ENCODE measurements at regions not wholly inside any gene's neighbourhood (a gene's known extent, or its start where the extent isn't known, plus 50 kb on each side); places are given as distances from the start of the nearest gene placed in this dataset.

- no peaks in the 10 kb centered on the region for H3K4me1 ChIP-seq (ENCODE audit: control insufficient read depth, insufficient read depth, low read depth, low read length)
- 82% methylated on average over 2 of the region's 4 CpGs for WGBS
Observed at GRCh38 chr12:38016602-38017001, 300.0 kb upstream of the ALG10B start.

GRCh38 chr12:38025916-38026315 is 290.7 kb upstream of the ALG10B start:
- Histone ChIP-seq H2BK120ac (ENCODE audit: low read depth, low read length) (no peak overlapping the region), H2AK5ac (ENCODE audit: low read length, severe bottlenecking) (no peak overlapping the region), H3K4me1 (ENCODE audit: control insufficient read depth, insufficient read depth, low read depth, low read length) (no peaks in the 10 kb centered on the region), H3K4me3 (ENCODE audit: insufficient read depth in 1 of 2, low read depth in 1 of 2, low read length in 2 of 2) (no peak overlapping the region), H3K27me3 (ENCODE audit: control insufficient read depth in 1 of 2, insufficient read depth in 1 of 2, low read length in 2 of 2) (no peaks in the 10 kb centered on the region), H2BK15ac (ENCODE audit: low read depth, poor library complexity, severe bottlenecking) (no peak overlapping the region), H3K9me3 (ENCODE audit: control insufficient read depth, low read length) (peaks cover 59% of the 10 kb centered on the region), H3K14ac (ENCODE audit: low read length in 2 of 2) (no peak overlapping the region), H3K9ac (ENCODE audit: low read length) (no peak overlapping the region), H3K4ac (ENCODE audit: low read depth in 1 of 2, low read length in 2 of 2) (no peak overlapping the region), H2BK12ac (ENCODE audit: low read length in 2 of 2) (no peak overlapping the region), H4K8ac (ENCODE audit: low read length) (no peak overlapping the region), H2BK5ac (ENCODE audit: low read depth, low read length, poor library complexity, severe bottlenecking) (no peak overlapping the region), H3K23ac (ENCODE audit: low read length in 2 of 2) (no peak overlapping the region), H3K18ac (ENCODE audit: low read depth in 1 of 2, low read length in 2 of 2) (no peak overlapping the region), H3K4me2 (ENCODE audit: low read length, poor library complexity, severe bottlenecking) (no peak overlapping the region), H3K27ac (ENCODE audit: low read length, poor library complexity, severe bottlenecking) (no peak overlapping the region), H2AFZ (ENCODE audit: low read depth, low read length) (no peak overlapping the region), H4K91ac (ENCODE audit: low read length) (no peak overlapping the region), H3K79me1 (replicated peaks; ENCODE audit: low read length, poor library complexity, severe bottlenecking) (no peaks in the 10 kb centered on the region), H3K36me3 (ENCODE audit: control insufficient read depth in 1 of 2, insufficient read depth in 2 of 2, low read depth in 1 of 2, low read length in 2 of 2) (no peaks in the 10 kb centered on the region)
- DNase-seq: no peak
- 10% methylated on average over 1 of the region's 1 CpG for WGBS

More at GRCh38 chr12:38016602-38017001, 300.0 kb upstream of the ALG10B start:
- Histone ChIP-seq H2AK5ac (ENCODE audit: low read length, severe bottlenecking) (no peak overlapping the region), H2BK120ac (ENCODE audit: low read depth, low read length) (no peak overlapping the region), H3K36me3 (ENCODE audit: control insufficient read depth in 1 of 2, insufficient read depth in 2 of 2, low read depth in 1 of 2, low read length in 2 of 2) (no peaks in the 10 kb centered on the region), H3K4me3 (ENCODE audit: insufficient read depth in 1 of 2, low read depth in 1 of 2, low read length in 2 of 2) (no peak overlapping the region), H2BK5ac (ENCODE audit: low read depth, low read length, poor library complexity, severe bottlenecking) (no peak overlapping the region), H3K27ac (ENCODE audit: low read length, poor library complexity, severe bottlenecking) (no peak overlapping the region), H3K9ac (ENCODE audit: low read length) (no peak overlapping the region), H3K18ac (ENCODE audit: low read depth in 1 of 2, low read length in 2 of 2) (no peak overlapping the region), H3K14ac (ENCODE audit: low read length in 2 of 2) (no peak overlapping the region), H3K79me1 (replicated peaks; ENCODE audit: low read length, poor library complexity, severe bottlenecking) (no peaks in the 10 kb centered on the region), H4K91ac (ENCODE audit: low read length) (no peak overlapping the region), H2BK15ac (ENCODE audit: low read depth, poor library complexity, severe bottlenecking) (no peak overlapping the region), H4K8ac (ENCODE audit: low read length) (no peak overlapping the region), H3K27me3 (ENCODE audit: control insufficient read depth in 1 of 2, insufficient read depth in 1 of 2, low read length in 2 of 2) (no peaks in the 10 kb centered on the region), H2AFZ (ENCODE audit: low read depth, low read length) (no peak overlapping the region), H3K9me3 (ENCODE audit: control insufficient read depth, low read length) (peaks cover 80% of the 10 kb centered on the region), H3K23ac (ENCODE audit: low read length in 2 of 2) (no peak overlapping the region), H3K4ac (ENCODE audit: low read depth in 1 of 2, low read length in 2 of 2) (no peak overlapping the region), H2BK12ac (ENCODE audit: low read length in 2 of 2) (no peak overlapping the region), H3K4me2 (ENCODE audit: low read length, poor library complexity, severe bottlenecking) (no peak overlapping the region)
- no peak for DNase-seq

- no peak overlapping the region for H2AK5ac ChIP-seq (ENCODE audit: low read length, severe bottlenecking)
- H4K8ac ChIP-seq (ENCODE audit: low read length): no peak overlapping the region
Observed at GRCh38 chr12:38053113-38053512, 263.5 kb upstream of the ALG10B start.

GRCh38 chr12:38053655-38054464 is 262.7 kb upstream of the ALG10B start:
- H3K4me3 ChIP-seq (ENCODE audit: insufficient read depth in 1 of 2, low read depth in 1 of 2, low read length in 2 of 2): no peak overlapping the region
- H3K23ac ChIP-seq (ENCODE audit: low read length in 2 of 2): no peak overlapping the region
- H3K4ac ChIP-seq (ENCODE audit: low read depth in 1 of 2, low read length in 2 of 2): no peak overlapping the region
- no peak overlapping the region for H2BK15ac ChIP-seq (ENCODE audit: low read depth, poor library complexity, severe bottlenecking)
- no peaks in the 10 kb centered on the region for H3K79me1 ChIP-seq (replicated peaks; ENCODE audit: low read length, poor library complexity, severe bottlenecking)
- H3K4me1 ChIP-seq (ENCODE audit: control insufficient read depth, insufficient read depth, low read depth, low read length): no peaks in the 10 kb centered on the region
- H3K27me3 ChIP-seq (ENCODE audit: control insufficient read depth in 1 of 2, insufficient read depth in 1 of 2, low read length in 2 of 2): no peaks in the 10 kb centered on the region
- no peak overlapping the region for H3K4me2 ChIP-seq (ENCODE audit: low read length, poor library complexity, severe bottlenecking)
- H2BK12ac ChIP-seq (ENCODE audit: low read length in 2 of 2): no peak overlapping the region
- H3K36me3 ChIP-seq (ENCODE audit: control insufficient read depth in 1 of 2, insufficient read depth in 2 of 2, low read depth in 1 of 2, low read length in 2 of 2): no peaks in the 10 kb centered on the region
- H3K9me3 ChIP-seq (ENCODE audit: control insufficient read depth, low read length): peaks cover 16% of the 10 kb centered on the region
- no peak overlapping the region for H4K91ac ChIP-seq (ENCODE audit: low read length)
- no peak for DNase-seq
- H3K9ac ChIP-seq (ENCODE audit: low read length): no peak overlapping the region
- no peak overlapping the region for H3K27ac ChIP-seq (ENCODE audit: low read length, poor library complexity, severe bottlenecking)
- no peak overlapping the region for H2BK120ac ChIP-seq (ENCODE audit: low read depth, low read length)
- no peak overlapping the region for H3K14ac ChIP-seq (ENCODE audit: low read length in 2 of 2)
- H2BK5ac ChIP-seq (ENCODE audit: low read depth, low read length, poor library complexity, severe bottlenecking): no peak overlapping the region
- WGBS: 82% methylated on average over 34 of the region's 34 CpGs
- no peak overlapping the region for H2AK5ac ChIP-seq (ENCODE audit: low read length, severe bottlenecking)
- H4K8ac ChIP-seq (ENCODE audit: low read length): no peak overlapping the region
- no peak overlapping the region for H2AFZ ChIP-seq (ENCODE audit: low read depth, low read length)
- no peak overlapping the region for H3K18ac ChIP-seq (ENCODE audit: low read depth in 1 of 2, low read length in 2 of 2)

More at GRCh38 chr12:38053113-38053512, 263.5 kb upstream of the ALG10B start:
- 83% methylated on average over 15 of the region's 16 CpGs for WGBS
- Histone ChIP-seq H3K4me1 (ENCODE audit: control insufficient read depth, insufficient read depth, low read depth, low read length) (no peaks in the 10 kb centered on the region), H3K9ac (ENCODE audit: low read length) (no peak overlapping the region), H2BK12ac (ENCODE audit: low read length in 2 of 2) (no peak overlapping the region), H3K27me3 (ENCODE audit: control insufficient read depth in 1 of 2, insufficient read depth in 1 of 2, low read length in 2 of 2) (no peaks in the 10 kb centered on the region), H3K18ac (ENCODE audit: low read depth in 1 of 2, low read length in 2 of 2) (no peak overlapping the region), H3K79me1 (replicated peaks; ENCODE audit: low read length, poor library complexity, severe bottlenecking) (no peaks in the 10 kb centered on the region), H3K23ac (ENCODE audit: low read length in 2 of 2) (no peak overlapping the region), H2BK15ac (ENCODE audit: low read depth, poor library complexity, severe bottlenecking) (no peak overlapping the region), H3K9me3 (ENCODE audit: control insufficient read depth, low read length) (peaks cover 19% of the 10 kb centered on the region), H3K4ac (ENCODE audit: low read depth in 1 of 2, low read length in 2 of 2) (no peak overlapping the region), H2AFZ (ENCODE audit: low read depth, low read length) (no peak overlapping the region), H3K36me3 (ENCODE audit: control insufficient read depth in 1 of 2, insufficient read depth in 2 of 2, low read depth in 1 of 2, low read length in 2 of 2) (no peaks in the 10 kb centered on the region), H3K4me3 (ENCODE audit: insufficient read depth in 1 of 2, low read depth in 1 of 2, low read length in 2 of 2) (no peak overlapping the region), H3K14ac (ENCODE audit: low read length in 2 of 2) (no peak overlapping the region), H4K91ac (ENCODE audit: low read length) (no peak overlapping the region), H2BK120ac (ENCODE audit: low read depth, low read length) (no peak overlapping the region), H2BK5ac (ENCODE audit: low read depth, low read length, poor library complexity, severe bottlenecking) (no peak overlapping the region), H3K27ac (ENCODE audit: low read length, poor library complexity, severe bottlenecking) (no peak overlapping the region), H3K4me2 (ENCODE audit: low read length, poor library complexity, severe bottlenecking) (no peak overlapping the region)
- DNase-seq: no peak

Measured in mesenchymal stem cell (in vitro differentiated cells and primary cell).